A204.1 (cell line): ENCODE measurements at regions not wholly inside any gene's neighbourhood (a gene's known extent, or its start where the extent isn't known, plus 50 kb on each side); places are given as distances from the start of the nearest gene placed in this dataset.

ENCODE experiments used
- FAIRE-seq: peaks from 2 replicates; lab custom pipeline; 2012; peaks lifted over from hg19 to GRCh38; lab: Jason Lieb, UNC

DNA sequence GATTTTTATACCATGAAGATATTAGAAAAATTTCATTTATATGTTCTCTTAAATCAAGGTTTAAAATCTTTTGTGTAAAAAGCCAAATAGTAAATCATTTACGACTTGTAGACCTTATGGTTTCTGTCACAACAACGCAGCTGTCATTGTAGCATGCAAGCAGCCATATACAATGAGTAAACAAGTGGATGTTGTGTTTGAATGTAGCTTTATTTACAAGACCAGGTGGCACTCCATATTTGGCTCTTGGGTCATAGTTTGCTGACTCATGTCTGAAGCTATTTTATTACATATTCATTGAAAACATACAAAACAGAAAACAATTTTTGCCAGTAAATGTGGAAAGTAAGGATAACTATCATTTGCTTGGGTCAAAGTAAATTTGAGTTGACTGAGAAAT is 930.8 kb downstream of the SLITRK5 start:
- FAIRE-seq, result no peak

- no peak for FAIRE-seq
Measured at GRCh38 chr13:88602786-88603777, 931.9 kb downstream of the SLITRK5 start.

DNA sequence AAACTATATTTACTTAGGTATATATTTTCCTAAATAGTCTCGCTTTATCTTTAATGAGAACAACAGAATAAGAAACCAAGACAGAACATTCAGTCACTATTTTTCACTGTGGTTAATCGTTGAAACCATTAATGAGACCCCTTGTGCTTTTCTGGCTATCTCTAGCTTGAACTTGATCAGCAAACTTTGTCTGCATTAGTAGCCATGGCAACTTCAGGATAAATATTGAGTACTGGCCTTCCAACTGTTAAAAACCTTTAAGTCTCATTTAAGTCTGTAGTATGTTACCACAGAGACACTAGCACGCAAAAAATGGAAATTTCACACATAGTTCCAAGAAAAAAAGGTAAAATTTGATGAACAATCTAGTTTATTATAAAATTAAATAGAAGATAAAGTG is 946.0 kb downstream of the SLITRK5 start:
- no peak for FAIRE-seq

- no peak for FAIRE-seq
Measured at GRCh38 chr13:88622362-88622973, 951.3 kb downstream of the SLITRK5 start.

DNA sequence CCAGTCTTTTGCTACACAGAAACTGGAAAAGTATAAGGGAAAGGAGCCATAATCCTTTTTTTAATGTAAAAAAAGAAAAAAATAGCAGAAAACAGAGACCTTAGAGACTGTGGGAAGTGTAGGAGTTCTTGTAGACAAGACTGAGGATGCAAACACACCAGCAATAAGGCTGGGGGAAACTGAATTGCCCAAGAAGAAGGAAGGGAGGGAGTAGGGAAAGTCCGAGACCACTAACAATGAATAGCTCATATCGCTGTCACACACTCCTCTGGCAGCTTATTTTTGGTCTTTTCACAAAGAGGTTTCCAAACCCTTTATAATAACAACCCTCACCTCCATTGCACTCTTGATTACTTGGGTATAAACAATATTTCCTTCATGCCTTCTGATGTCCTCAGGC is 952.0 kb downstream of the SLITRK5 start:
- no peak for FAIRE-seq

DNA sequence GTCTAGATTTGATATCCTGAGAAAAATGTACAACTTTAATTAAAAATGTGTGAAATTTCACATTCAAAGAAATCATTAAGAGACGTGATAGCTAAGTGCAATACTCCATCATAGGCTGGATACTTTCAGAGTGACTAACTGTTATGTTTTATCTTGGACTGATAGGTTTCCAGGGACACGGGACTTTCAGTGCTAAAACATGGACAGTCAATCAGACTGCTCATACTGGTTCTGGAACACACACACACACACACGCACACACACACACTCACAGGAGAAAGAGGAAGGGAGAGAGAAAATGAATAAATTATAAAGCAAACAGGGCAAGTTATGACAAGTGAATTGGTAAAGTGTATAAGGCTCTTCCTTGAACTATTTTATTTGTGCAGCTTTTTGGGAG is 955.9 kb downstream of the SLITRK5 start:
- no peak for FAIRE-seq

DNA sequence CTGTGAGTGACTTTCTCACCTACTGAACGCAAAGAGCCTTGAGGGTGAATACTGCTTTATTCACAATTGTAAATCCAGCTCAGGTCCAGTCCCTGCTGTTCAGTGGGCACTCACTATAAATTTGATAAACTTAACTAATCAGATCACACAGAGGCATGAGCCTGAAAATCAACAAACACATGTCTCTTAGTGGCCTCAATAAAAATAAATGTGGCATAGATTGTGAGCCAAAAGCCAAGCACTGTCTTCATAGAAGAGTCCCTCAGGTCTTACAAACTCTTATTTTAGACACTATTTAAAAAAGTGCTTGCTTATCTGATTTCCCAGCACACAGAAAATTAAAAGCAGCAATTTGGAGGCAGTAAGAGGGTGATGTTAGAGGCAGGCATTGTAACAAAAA is 957.7 kb downstream of the SLITRK5 start:
- FAIRE-seq, result no peak

DNA sequence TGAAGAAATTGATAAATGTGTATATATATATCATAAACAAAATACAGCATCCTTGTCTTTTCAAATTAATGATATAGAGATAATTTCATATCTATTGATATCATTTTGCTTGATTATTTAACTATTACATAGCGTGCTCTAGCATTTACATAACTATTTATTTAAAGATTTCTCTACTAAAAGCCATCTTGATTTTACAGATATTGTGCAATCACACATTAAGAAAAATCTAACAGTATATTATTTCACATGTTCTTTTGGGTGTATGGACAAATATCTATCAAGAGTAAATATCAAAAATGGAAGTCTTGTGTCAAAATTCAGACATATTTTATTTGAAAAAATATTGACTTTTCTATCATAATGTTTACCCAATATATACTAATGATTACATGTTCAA is 966.8 kb downstream of the SLITRK5 start:
- FAIRE-seq, result peak; percentile 82

GRCh38 chr13:88643233-88643632 is 972.1 kb downstream of the SLITRK5 start:
- no peak for FAIRE-seq

GRCh38 chr13:88648598-88649373 is 977.6 kb downstream of the SLITRK5 start:
- FAIRE-seq, result no peak

- FAIRE-seq, result no peak
Measured at GRCh38 chr13:88649855-88650254, 978.7 kb downstream of the SLITRK5 start.

GRCh38 chr13:88651531-88651930 is 980.4 kb downstream of the SLITRK5 start:
- no peak for FAIRE-seq

- FAIRE-seq, result no peak
Measured at GRCh38 chr13:88656751-88657150, 985.6 kb downstream of the SLITRK5 start.

- peak; percentile 3 for FAIRE-seq
Measured at GRCh38 chr13:88670509-88670908, 999.3 kb downstream of the SLITRK5 start.

- FAIRE-seq, result no peak
Measured at GRCh38 chr13:88674841-88675240, 1003.7 kb downstream of the SLITRK5 start.

DNA sequence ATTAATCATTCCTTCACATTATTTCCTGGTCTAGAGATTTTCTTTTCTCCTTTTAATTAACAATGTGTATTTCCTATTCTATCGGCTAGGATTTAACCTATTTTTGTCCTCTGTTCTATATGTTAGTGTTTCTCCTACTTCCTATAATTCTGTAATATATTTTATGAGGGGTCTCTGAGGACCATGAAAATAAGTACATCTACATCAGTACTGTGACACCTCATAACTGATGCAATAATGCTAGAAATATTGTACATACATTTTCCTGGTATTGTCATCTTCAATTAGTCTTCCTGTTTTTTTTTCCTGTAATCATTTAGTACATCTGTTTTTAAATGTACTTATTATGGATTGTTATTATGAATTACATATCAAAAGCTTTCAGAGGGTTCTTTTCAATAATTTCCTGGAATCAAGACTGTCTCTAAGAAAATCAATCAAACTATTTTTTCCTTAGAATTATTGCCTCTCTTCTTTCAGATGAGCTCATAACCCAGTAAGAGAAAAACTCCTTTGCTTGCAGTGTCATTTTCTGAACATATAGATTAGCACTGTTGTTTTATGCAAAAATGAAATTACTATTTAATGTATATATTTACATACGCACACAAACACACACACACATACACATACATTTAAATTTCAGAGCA is 1004.3 kb downstream of the SLITRK5 start:
- no peak for FAIRE-seq

DNA sequence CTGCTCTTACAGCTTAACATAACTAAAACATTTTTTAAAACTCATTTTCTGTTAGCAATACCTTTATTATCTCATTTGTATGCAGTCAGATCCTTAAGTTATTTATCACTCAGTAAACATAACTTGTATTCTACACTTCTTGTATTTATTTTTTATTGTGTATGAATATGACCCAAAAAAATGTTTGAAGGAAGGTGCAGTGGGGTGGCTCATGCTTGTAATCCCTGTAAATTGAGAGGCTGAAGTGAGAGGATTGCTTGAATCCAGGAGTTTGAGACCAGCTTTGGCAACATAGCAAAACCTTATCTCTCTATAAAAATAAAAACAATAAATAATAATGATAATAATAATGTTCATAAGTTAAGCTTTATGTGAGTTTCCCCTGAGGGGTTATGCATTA is 1004.8 kb downstream of the SLITRK5 start:
- FAIRE-seq, result no peak

- FAIRE-seq, result no peak
Measured at GRCh38 chr13:88685459-88685858, 1014.3 kb downstream of the SLITRK5 start.

- FAIRE-seq, result no peak
Measured at GRCh38 chr13:88701551-88701950, 1030.4 kb downstream of the SLITRK5 start.

DNA sequence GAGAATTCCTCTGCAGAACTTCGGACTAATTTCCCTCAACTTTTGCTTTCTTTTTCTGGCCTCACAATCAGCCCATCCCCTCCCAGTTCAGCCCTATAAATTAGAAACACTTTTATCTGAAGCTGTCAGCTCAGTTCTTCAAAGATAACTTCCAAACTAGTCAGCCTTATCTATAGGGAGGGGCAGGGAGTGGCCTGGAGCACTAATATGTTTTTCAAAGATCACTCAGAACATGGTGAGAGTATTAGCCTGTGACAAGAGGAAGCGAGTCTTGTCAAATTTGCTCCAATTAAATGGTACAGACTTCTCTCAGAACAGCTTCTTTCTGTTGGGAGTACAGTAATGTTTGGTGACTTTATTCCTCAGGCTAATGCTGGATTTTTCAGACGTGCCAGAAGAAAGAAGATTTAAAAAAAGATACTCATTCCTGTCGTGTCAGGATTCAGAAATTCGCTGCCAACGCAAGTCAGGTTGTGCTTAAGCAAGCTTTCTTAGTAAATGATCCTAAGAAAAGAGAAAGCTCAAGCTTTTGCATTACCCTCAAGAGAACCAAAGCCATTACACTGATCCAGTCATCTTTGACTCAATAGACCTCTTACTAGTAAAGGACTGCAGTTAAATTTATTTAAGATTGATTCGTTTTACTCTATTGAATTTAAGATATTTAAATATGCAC is 1033.6 kb downstream of the SLITRK5 start:
- FAIRE-seq, result no peak

- no peak for FAIRE-seq
Measured at GRCh38 chr13:88707646-88708045, 1036.5 kb downstream of the SLITRK5 start.

GRCh38 chr13:88717946-88718345 is 1046.8 kb downstream of the SLITRK5 start:
- FAIRE-seq, result no peak
